Ovary (tissue), 7 donors: ENCODE measurements at regions not wholly inside any gene's neighbourhood (a gene's known extent, or its start where the extent isn't known, plus 50 kb on each side); places are given as distances from the start of the nearest gene placed in this dataset.

Source experiments
- DNase-seq, 5 donors: peaks; one replicate each; pipeline ENCODE4 v3.0.0-alpha.2; 2019 to 2020
- H3K27ac ChIP-seq, 2 donors: fragments of 200-600 bp; one replicate each; pipeline versions ENCODE4 v1.5.1 to v1.8.0; 2019 to 2022
- H3K27me3 ChIP-seq: fragments of 200-600 bp; one replicate; pipeline ENCODE4 v1.8.0; 2022
- H3K36me3 ChIP-seq: fragments of 200-600 bp; sonication (generic); one replicate; pipeline ENCODE4 v1.5.1; 2019
- H3K4me1 ChIP-seq: one replicate; pipeline ENCODE4 v1.8.1; 2013; ENCODE audit warnings: mild to moderate bottlenecking, moderate library complexity; ENCODE audit not compliant: insufficient read depth
- H3K4me3 ChIP-seq: fragments of 200-600 bp; sonication (generic); one replicate; pipeline ENCODE4 v1.5.1; 2017
- H3K9me3 ChIP-seq, 2 donors: fragments of 200-600 bp in 1 of 2; sonication (generic) in 1 of 2; one replicate each; pipeline versions ENCODE4 v1.5.1 to v1.8.1; 2013 to 2019; ENCODE audit warnings: mild to moderate bottlenecking in 1 of 2, moderate library complexity in 1 of 2
- CTCF ChIP-seq, 3 donors: fragments of 450-650 bp in 2 of 3; fragments of 200-600 bp in 1 of 3; IDR thresholded peaks; one replicate each; pipeline versions ENCODE4 v1.5.1 to v1.8.0; 2016 to 2022; ENCODE audit warnings: antibody characterized with exemption in 3 of 3, mild to moderate bottlenecking in 1 of 3
- EP300 ChIP-seq: sonication (generic); formaldehyde crosslinking; IDR thresholded peaks from one replicate; pipeline ENCODE4 v1.6.1; 2017; ENCODE audit warnings: antibody characterized with exemption
- POLR2A ChIP-seq: fragments of 450-650 bp; IDR thresholded peaks from one replicate; pipeline ENCODE4 v1.6.1; 2017; ENCODE audit warnings: antibody characterized with exemption, mild to moderate bottlenecking, moderate library complexity
- WGBS, 3 donors: extraction: QIAGEN DNeasy Blood & Tissue Kit in 1 of 3; methylation state at CpG; one replicate each; pipeline versions ENCODE4 v1.1.5 to v1.1.7; 2013 to 2017; 5-methylcytosine and 5-hydroxymethylcytosine counted together
- intact Hi-C, 4 donors: fragments of 100-400 bp; cut with DNase I; formaldehyde crosslinking; loops; one replicate each; pipeline versions ENCODE4 v1.11.0 to v1.15.1; 2022 to 2023
- donor health status: DM: no; HTN: no; CAD: no; lungs with moderate emphysema.
- donor health status: DM: no; HTN: no; CAD: no.
- donor health status: Bipolar disorder and iron deficiency.
- donor health status: DM: no; HTN: no; CAD: no.
- donor health status: DM: yes; HTN: yes; CAD: no.

- intact Hi-C loops = no loop called here
- no peak for TF ChIP-seq CTCF (IDR thresholded peaks at IDR 0.05)
- TF ChIP-seq POLR2A = no peak
- no peak for TF ChIP-seq EP300
- no peak for DNase-seq
- H3K27me3 ChIP-seq = no peaks in the 10 kb centered on the region
- peaks cover 12% of the 10 kb centered on the region for H3K4me1 ChIP-seq
- H3K9me3 ChIP-seq = no peaks in the 10 kb centered on the region
- H3K36me3 ChIP-seq = no peaks in the 10 kb centered on the region
- H3K4me3 ChIP-seq = no peak overlapping the region
- WGBS, 3 donors = 55 to 74% (median 57%) methylated on average over 4 of the region's 4 CpGs
- no peak overlapping the region for H3K27ac ChIP-seq
These were observed 215.6 kb downstream of the WNT5A start for GRCh38 chr3:55271549-55271948.

- WGBS, 3 donors = 60 to 62% (median 61%) methylated on average over 3 of the region's 3 CpGs
These were observed 216.1 kb downstream of the WNT5A start for GRCh38 chr3:55270976-55271375.

GRCh38 chr3:55269636-55270035 is 217.5 kb downstream of the WNT5A start:
- WGBS, 3 donors = 93 to 99% (median 96%) methylated on average over 4 of the region's 4 CpGs
- H3K4me3 ChIP-seq = no peak overlapping the region
- no peaks in the 10 kb centered on the region for H3K9me3 ChIP-seq
- peaks cover 12% of the 10 kb centered on the region for H3K4me1 ChIP-seq
- intact Hi-C loops = loop anchor here in 1 of 4 donors (10.0 kb wide), 1 partner anchor 835 kb away; no protein-coding TSS in a partner anchor
- no peak for DNase-seq
- no peaks in the 10 kb centered on the region for H3K27me3 ChIP-seq
- H3K36me3 ChIP-seq = no peaks in the 10 kb centered on the region
- TF ChIP-seq CTCF (IDR thresholded peaks at IDR 0.05) (no peak), POLR2A (no peak), EP300 (no peak)
- H3K27ac ChIP-seq = no peak overlapping the region

More at GRCh38 chr3:55270976-55271375, 216.1 kb downstream of the WNT5A start:
- H3K27ac ChIP-seq = no peak overlapping the region
- TF ChIP-seq POLR2A (no peak), CTCF (IDR thresholded peaks at IDR 0.05) (no peak), EP300 (no peak)
- DNase-seq = no peak
- peaks cover 12% of the 10 kb centered on the region for H3K4me1 ChIP-seq
- intact Hi-C loops = no loop called here
- H3K4me3 ChIP-seq = no peak overlapping the region
- H3K36me3 ChIP-seq = no peaks in the 10 kb centered on the region
- no peaks in the 10 kb centered on the region for H3K27me3 ChIP-seq
- H3K9me3 ChIP-seq = no peaks in the 10 kb centered on the region

GRCh38 chr3:55269096-55269495 is 218.0 kb downstream of the WNT5A start:
- Histone ChIP-seq H3K9me3 (no peaks in the 10 kb centered on the region), H3K4me3 (no peak overlapping the region), H3K4me1 (peaks cover 12% of the 10 kb centered on the region), H3K36me3 (no peaks in the 10 kb centered on the region), H3K27me3 (no peaks in the 10 kb centered on the region), H3K27ac (no peak overlapping the region)
- intact Hi-C loops = loop anchor here in 1 of 4 donors (10.0 kb wide), 1 partner anchor 834 kb away; no protein-coding TSS in a partner anchor
- TF ChIP-seq POLR2A (no peak), EP300 (no peak), CTCF (IDR thresholded peaks at IDR 0.05) (no peak)
- no peak for DNase-seq
- WGBS, 3 donors = 72 to 92% (median 88%) methylated on average over 4 of the region's 4 CpGs
